M059J (cell line): ENCODE measurements at regions not wholly inside any gene's neighbourhood (a gene's known extent, or its start where the extent isn't known, plus 50 kb on each side); places are given as distances from the start of the nearest gene placed in this dataset.
A peak's percentile ranks its signal among the peaks of the same experiment; 100 is the strongest.

Experiments
- DNase-seq: peaks from one replicate; pipeline ENCODE4 v3.0.0-alpha.2; 2012; ENCODE audit warnings: low read depth

GRCh38 chr11:92902417-92902816, 67.0 kb upstream of the MTNR1B start:
- DNase-seq = no peak

GRCh38 chr11:92907671-92908070, 61.8 kb upstream of the MTNR1B start:
- DNase-seq = no peak

GRCh38 chr11:92909214-92909613, 60.2 kb upstream of the MTNR1B start:
- no peak for DNase-seq

GRCh38 chr11:92911478-92911877, 58.0 kb upstream of the MTNR1B start:
- no peak for DNase-seq

GRCh38 chr11:92915551-92915950, 53.9 kb upstream of the MTNR1B start:
- DNase-seq = no peak

- DNase-seq = peak; percentile 8
Observed at GRCh38 chr11:92916299-92916698, 53.2 kb upstream of the MTNR1B start.

GRCh38 chr11:92917927-92918326, 51.5 kb upstream of the MTNR1B start:
- no peak for DNase-seq

GRCh38 chr11:92919048-92919447, 50.4 kb upstream of the MTNR1B start:
- no peak for DNase-seq
